ENCODE measurements at regions not wholly inside any gene's neighbourhood (a gene's known extent, or its start where the extent isn't known, plus 50 kb on each side); places are given as distances from the start of the nearest gene placed in this dataset.

- TF ChIP-seq MEIS1 (CRISPR knock-in tag; IDR thresholded peaks at IDR 0.05; ENCODE audit: borderline replicate concordance) (no peak), KLF9 (tag by site-specific recombination; IDR thresholded peaks at IDR 0.05; ENCODE audit: low read depth) (no peak), ZNF473 (tag by site-specific recombination; IDR thresholded peaks at IDR 0.05) (no peak), ZSCAN5A (tag by site-specific recombination; IDR thresholded peaks at IDR 0.05) (no peak), FEZF1 (tag by site-specific recombination; IDR thresholded peaks at IDR 0.05) (no peak), ZNF112 (tag by site-specific recombination; IDR thresholded peaks at IDR 0.05) (no peak), ZBTB6 (tag by site-specific recombination; IDR thresholded peaks at IDR 0.05) (no peak), ZNF660 (tag by site-specific recombination; IDR thresholded peaks at IDR 0.05) (no peak), ZNF701 (tag by site-specific recombination; IDR thresholded peaks at IDR 0.05) (no peak), ZNF132 (tag by site-specific recombination; IDR thresholded peaks at IDR 0.05; ENCODE audit: borderline replicate concordance) (no peak), ZNF324 (tag by site-specific recombination; IDR thresholded peaks at IDR 0.05) (no peak), INSM2 (tag by site-specific recombination; IDR thresholded peaks at IDR 0.05) (no peak), ZNF747 (tag by site-specific recombination; IDR thresholded peaks at IDR 0.05) (no peak), ZNF433 (tag by site-specific recombination; IDR thresholded peaks at IDR 0.05; ENCODE audit: low read depth) (no peak), ZNF623 (tag by site-specific recombination; IDR thresholded peaks at IDR 0.05) (no peak), ZNF514 (tag by site-specific recombination; IDR thresholded peaks at IDR 0.05) (no peak), ZNF214 (tag by site-specific recombination; IDR thresholded peaks at IDR 0.05; ENCODE audit: borderline replicate concordance) (no peak), ZNF391 (tag by site-specific recombination; IDR thresholded peaks at IDR 0.05; ENCODE audit: borderline replicate concordance, low read depth) (no peak), ZFP37 (tag by site-specific recombination; IDR thresholded peaks at IDR 0.05) (no peak), PATZ1 (tag by site-specific recombination; IDR thresholded peaks at IDR 0.05) (no peak)
- POLR2A ChIA-PET: no interaction called here
- H3K36me3 ChIP-seq (ENCODE audit: control insufficient read depth in 2 of 2, insufficient read depth in 1 of 2, low read length in 2 of 2): no peaks in the 10 kb centered on the region
- H3K4me1 ChIP-seq (ENCODE audit: control insufficient read depth, insufficient read depth, low read length): peaks cover 10% of the 10 kb centered on the region
- CTCF ChIA-PET: interaction anchor here (0.7 kb wide), 1 partner anchor 731 kb away, joined by 3 read pairs; no protein-coding TSS in a partner anchor
- H3K4me3 ChIP-seq (ENCODE audit: low read depth, low read length): no peak overlapping the region
- H3K9me3 ChIP-seq (ENCODE audit: control insufficient read depth, insufficient read depth, low read depth, low read length): no peaks in the 10 kb centered on the region
- no peak overlapping the region for H3K27ac ChIP-seq (ENCODE audit: extremely low read depth, low read depth, low read length)
These were observed 176.1 kb upstream of the CDIN1 start for GRCh38 chr15:36403351-36403750.

- ChIA-PET CTCF (no interaction called here), POLR2A (no interaction called here)
- peaks cover 10% of the 10 kb centered on the region for H3K4me1 ChIP-seq (ENCODE audit: control insufficient read depth, insufficient read depth, low read length)
- no peak overlapping the region for H3K4me3 ChIP-seq (ENCODE audit: low read depth, low read length)
- no peaks in the 10 kb centered on the region for H3K9me3 ChIP-seq (ENCODE audit: control insufficient read depth, insufficient read depth, low read depth, low read length)
- no peaks in the 10 kb centered on the region for H3K36me3 ChIP-seq (ENCODE audit: control insufficient read depth in 2 of 2, insufficient read depth in 1 of 2, low read length in 2 of 2)
- no peak overlapping the region for H3K27ac ChIP-seq (ENCODE audit: extremely low read depth, low read depth, low read length)
- TF ChIP-seq ZFHX2 (tag by site-specific recombination; conservative IDR thresholded peaks at IDR 0.05) (no peak), ZFP41 (tag by site-specific recombination; IDR thresholded peaks at IDR 0.05; ENCODE audit: borderline replicate concordance) (no peak), ZNF148 (tag by site-specific recombination; IDR thresholded peaks at IDR 0.05; ENCODE audit: borderline replicate concordance) (no peak), ZSCAN30 (tag by site-specific recombination; IDR thresholded peaks at IDR 0.05) (no peak), ZNF580 (tag by site-specific recombination; IDR thresholded peaks at IDR 0.05) (no peak), OSR2 (tag by site-specific recombination; IDR thresholded peaks at IDR 0.05) (no peak), SP3 (tag by site-specific recombination; IDR thresholded peaks at IDR 0.05) (no peak)
These were observed 173.1 kb upstream of the CDIN1 start for GRCh38 chr15:36406366-36406765.

All from HEK293 (cell line).